ENCODE measurements at regions not wholly inside any gene's neighbourhood (a gene's known extent, or its start where the extent isn't known, plus 50 kb on each side); places are given as distances from the start of the nearest gene placed in this dataset.

DNA sequence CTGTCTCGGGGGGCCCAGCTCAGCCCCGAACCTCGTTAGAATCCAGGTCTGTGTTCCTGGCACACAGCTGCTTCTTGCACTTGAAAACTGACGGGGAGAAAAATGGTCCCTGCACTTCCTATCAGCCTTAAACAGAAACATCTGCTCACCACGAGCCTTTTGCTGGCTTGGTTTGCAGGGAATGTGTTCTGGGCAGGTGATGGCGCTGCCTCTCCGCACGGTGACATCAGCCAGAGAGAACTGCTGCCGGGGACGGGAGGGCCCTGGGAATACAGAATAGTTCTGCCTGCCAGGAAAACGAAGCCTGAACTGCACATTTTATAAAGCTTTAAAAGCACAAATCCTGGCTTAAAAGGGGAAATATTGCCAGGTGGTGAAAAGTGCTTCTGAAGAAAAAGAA is 622.5 kb downstream of the TYW1 start:
- Histone ChIP-seq H3K4me2 (ENCODE audit: low read length) (no peak overlapping the region), H4K20me1 (ENCODE audit: insufficient read depth, low read length) (no peaks in the 10 kb centered on the region), H3K9ac (ENCODE audit: low read length) (no peak overlapping the region), H3K4me1 (ENCODE audit: insufficient read depth, low read length) (no peaks in the 10 kb centered on the region), H3K79me2 (ENCODE audit: insufficient read depth, low read length) (no peaks in the 10 kb centered on the region), H3K36me3 (ENCODE audit: insufficient read depth, low read length) (no peaks in the 10 kb centered on the region), H3K9me3 (ENCODE audit: insufficient read depth, low read depth, low read length) (no peaks in the 10 kb centered on the region), H3K4me3 (ENCODE audit: insufficient read depth, low read depth, low read length) (no peak overlapping the region), H3K27me3 (ENCODE audit: insufficient read depth, low read length) (peaks cover 6% of the 10 kb centered on the region), H3K27ac (ENCODE audit: low read depth, low read length) (no peak overlapping the region), H2AFZ (ENCODE audit: low read depth, low read length) (no peak overlapping the region)
- TF ChIP-seq CTCF (IDR thresholded peaks at IDR 0.05; ENCODE audit: insufficient read depth, low read depth, low read length), result no peak
- TF ChIP-seq EZH2 (IDR thresholded peaks at IDR 0.05; ENCODE audit: insufficient read depth, low read length), result no peak
- no peaks in the 10 kb centered on the region for H3K4me1 Mint-ChIP-seq (ENCODE audit: low read depth, unreplicated experiment)
- no peaks in the 10 kb centered on the region for H3K27me3 Mint-ChIP-seq (ENCODE audit: low read depth, unreplicated experiment)
- H3K9me3 Mint-ChIP-seq (ENCODE audit: unreplicated experiment), result peaks cover 19% of the 10 kb centered on the region
- no peak for FAIRE-seq
- DNase-seq (ENCODE audit: low read depth), result no peak
- no peak overlapping the region for H3K27ac Mint-ChIP-seq (ENCODE audit: unreplicated experiment)
- no peaks in the 10 kb centered on the region for H3K36me3 Mint-ChIP-seq (ENCODE audit: low read depth, unreplicated experiment)
- no peak overlapping the region for H3K4me3 Mint-ChIP-seq (ENCODE audit: unreplicated experiment)

GRCh38 chr7:67620216-67620933 is 623.7 kb downstream of the TYW1 start:
- H3K79me2 ChIP-seq (ENCODE audit: insufficient read depth, low read length), result no peaks in the 10 kb centered on the region
- no peak overlapping the region for H2AFZ ChIP-seq (ENCODE audit: low read depth, low read length)
- no peak overlapping the region for H3K4me3 ChIP-seq (ENCODE audit: insufficient read depth, low read depth, low read length)
- Mint-ChIP-seq H3K27ac (ENCODE audit: unreplicated experiment) (no peak overlapping the region), H3K4me1 (ENCODE audit: low read depth, unreplicated experiment) (no peaks in the 10 kb centered on the region), H3K36me3 (ENCODE audit: low read depth, unreplicated experiment) (no peaks in the 10 kb centered on the region), H3K9me3 (ENCODE audit: unreplicated experiment) (peaks cover 19% of the 10 kb centered on the region), H3K27me3 (ENCODE audit: low read depth, unreplicated experiment) (no peaks in the 10 kb centered on the region), H3K4me3 (ENCODE audit: unreplicated experiment) (no peak overlapping the region)
- FAIRE-seq (no peak), DNase-seq (ENCODE audit: low read depth) (no peak)
- H3K36me3 ChIP-seq (ENCODE audit: insufficient read depth, low read length), result no peaks in the 10 kb centered on the region
- H3K4me1 ChIP-seq (ENCODE audit: insufficient read depth, low read length), result no peaks in the 10 kb centered on the region
- H3K9ac ChIP-seq (ENCODE audit: low read length), result no peak overlapping the region
- H4K20me1 ChIP-seq (ENCODE audit: insufficient read depth, low read length), result no peaks in the 10 kb centered on the region
- no peak for TF ChIP-seq EZH2 (IDR thresholded peaks at IDR 0.05; ENCODE audit: insufficient read depth, low read length)
- no peak for TF ChIP-seq CTCF (IDR thresholded peaks at IDR 0.05; ENCODE audit: insufficient read depth, low read depth, low read length)
- peaks cover 9% of the 10 kb centered on the region for H3K27me3 ChIP-seq (ENCODE audit: insufficient read depth, low read length)
- H3K4me2 ChIP-seq (ENCODE audit: low read length), result no peak overlapping the region
- no peak overlapping the region for H3K27ac ChIP-seq (ENCODE audit: low read depth, low read length)
- no peaks in the 10 kb centered on the region for H3K9me3 ChIP-seq (ENCODE audit: insufficient read depth, low read depth, low read length)

DNA sequence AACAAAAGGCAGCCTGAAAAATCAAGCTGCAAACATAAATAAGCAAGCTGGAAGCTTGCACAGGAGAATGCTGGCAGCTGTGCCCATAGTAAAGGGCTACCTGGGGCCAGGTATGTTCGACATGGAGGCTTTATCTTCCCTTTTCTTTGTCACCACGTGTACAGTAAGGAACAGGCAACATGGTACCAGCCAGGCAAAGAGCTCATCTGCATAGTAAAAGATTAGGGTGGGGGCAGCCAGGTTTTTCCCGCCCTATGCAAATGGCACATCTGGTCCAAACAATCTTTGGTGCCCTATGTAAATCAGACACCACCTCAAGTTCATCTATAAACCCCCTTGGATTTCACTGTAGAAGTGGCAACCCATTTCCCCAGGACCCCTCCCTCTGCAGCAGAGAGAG is 625.1 kb downstream of the TYW1 start:
- peaks cover 16% of the 10 kb centered on the region for H3K9me3 Mint-ChIP-seq (ENCODE audit: unreplicated experiment)
- FAIRE-seq, result no peak
- Histone ChIP-seq H3K27me3 (ENCODE audit: insufficient read depth, low read length) (peaks cover 9% of the 10 kb centered on the region), H3K4me1 (ENCODE audit: insufficient read depth, low read length) (no peaks in the 10 kb centered on the region), H3K36me3 (ENCODE audit: insufficient read depth, low read length) (no peaks in the 10 kb centered on the region), H3K4me2 (ENCODE audit: low read length) (no peak overlapping the region), H3K79me2 (ENCODE audit: insufficient read depth, low read length) (no peaks in the 10 kb centered on the region), H2AFZ (ENCODE audit: low read depth, low read length) (no peak overlapping the region), H3K27ac (ENCODE audit: low read depth, low read length) (no peak overlapping the region), H4K20me1 (ENCODE audit: insufficient read depth, low read length) (no peaks in the 10 kb centered on the region), H3K9ac (ENCODE audit: low read length) (no peak overlapping the region), H3K4me3 (ENCODE audit: insufficient read depth, low read depth, low read length) (no peak overlapping the region), H3K9me3 (ENCODE audit: insufficient read depth, low read depth, low read length) (no peaks in the 10 kb centered on the region)
- H3K27me3 Mint-ChIP-seq (ENCODE audit: low read depth, unreplicated experiment), result no peaks in the 10 kb centered on the region
- no peak overlapping the region for H3K4me3 Mint-ChIP-seq (ENCODE audit: unreplicated experiment)
- no peak overlapping the region for H3K27ac Mint-ChIP-seq (ENCODE audit: unreplicated experiment)
- H3K36me3 Mint-ChIP-seq (ENCODE audit: low read depth, unreplicated experiment), result no peaks in the 10 kb centered on the region
- H3K4me1 Mint-ChIP-seq (ENCODE audit: low read depth, unreplicated experiment), result no peaks in the 10 kb centered on the region
- DNase-seq (ENCODE audit: low read depth), result no peak
- TF ChIP-seq EZH2 (IDR thresholded peaks at IDR 0.05; ENCODE audit: insufficient read depth, low read length) (no peak), CTCF (IDR thresholded peaks at IDR 0.05; ENCODE audit: insufficient read depth, low read depth, low read length) (no peak)

Data from astrocyte (in vitro differentiated cells and primary cell).